Spleen (tissue), 7 donors: ENCODE measurements at regions not wholly inside any gene's neighbourhood (a gene's known extent, or its start where the extent isn't known, plus 50 kb on each side); places are given as distances from the start of the nearest gene placed in this dataset.

ENCODE experiments used
- POLR2AphosphoS5 ChIP-seq, 3 donors: sonication (generic); formaldehyde crosslinking; IDR thresholded peaks; one replicate each; pipeline ENCODE4 v1.5.1; 2017; ENCODE audit warnings: antibody characterized with exemption in 3 of 3
- TF ChIP-seq, protein P1 (sequence below), 11 experiments: fragments of 200-600 bp in 7 of 11; fragments of 450-650 bp in 4 of 11; sonication (generic) in 4 of 11; IDR thresholded peaks in 8 of 11; conservative IDR thresholded peaks in 3 of 11; 1 replicate in 7 of 11; 2 replicates in 4 of 11; pipeline versions ENCODE4 v1.4.0 to v1.8.0; 2016 to 2021; ENCODE audit warnings: antibody characterized with exemption in 11 of 11, inconsistent platforms in 4 of 11, mild to moderate bottlenecking in 1 of 11
- donor health status: DM: no; HTN: no; CAD: no; lungs with moderate emphysema.
- donor health status: DM: no; HTN: no; CAD: no.
- donor health status: DM: no; HTN: no; CAD: no.

DNA sequence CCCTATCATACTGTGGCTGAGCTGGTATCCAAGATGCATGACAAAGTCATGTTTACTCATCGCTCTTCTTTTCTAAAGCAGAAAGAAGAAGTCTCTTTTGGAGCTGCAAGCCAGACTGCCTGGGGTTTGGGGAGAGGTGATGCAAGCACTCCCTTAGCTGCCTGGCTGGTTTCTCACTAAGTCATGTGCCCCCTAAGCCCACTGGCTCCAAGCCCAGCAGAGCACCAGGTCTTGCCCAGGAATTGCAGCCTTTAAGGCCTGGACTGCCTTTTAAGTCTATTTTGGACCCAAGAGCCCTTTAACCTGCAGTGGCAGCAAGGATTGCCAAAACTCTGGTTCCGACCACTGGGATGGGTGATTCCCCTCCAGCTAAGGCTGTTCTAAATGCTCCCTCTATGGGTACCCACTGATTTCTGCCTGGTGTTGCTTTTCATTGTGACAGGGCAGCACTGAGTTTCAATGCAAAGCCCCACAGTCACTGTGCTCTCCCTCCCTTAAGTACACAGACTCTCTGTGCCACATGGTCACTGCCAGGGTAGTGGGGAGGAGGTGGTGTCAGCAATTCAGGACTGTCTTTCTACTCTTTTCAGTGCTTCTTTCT is 548.6 kb downstream of the TLL1 start:
- TF ChIP-seq, protein P1, sequence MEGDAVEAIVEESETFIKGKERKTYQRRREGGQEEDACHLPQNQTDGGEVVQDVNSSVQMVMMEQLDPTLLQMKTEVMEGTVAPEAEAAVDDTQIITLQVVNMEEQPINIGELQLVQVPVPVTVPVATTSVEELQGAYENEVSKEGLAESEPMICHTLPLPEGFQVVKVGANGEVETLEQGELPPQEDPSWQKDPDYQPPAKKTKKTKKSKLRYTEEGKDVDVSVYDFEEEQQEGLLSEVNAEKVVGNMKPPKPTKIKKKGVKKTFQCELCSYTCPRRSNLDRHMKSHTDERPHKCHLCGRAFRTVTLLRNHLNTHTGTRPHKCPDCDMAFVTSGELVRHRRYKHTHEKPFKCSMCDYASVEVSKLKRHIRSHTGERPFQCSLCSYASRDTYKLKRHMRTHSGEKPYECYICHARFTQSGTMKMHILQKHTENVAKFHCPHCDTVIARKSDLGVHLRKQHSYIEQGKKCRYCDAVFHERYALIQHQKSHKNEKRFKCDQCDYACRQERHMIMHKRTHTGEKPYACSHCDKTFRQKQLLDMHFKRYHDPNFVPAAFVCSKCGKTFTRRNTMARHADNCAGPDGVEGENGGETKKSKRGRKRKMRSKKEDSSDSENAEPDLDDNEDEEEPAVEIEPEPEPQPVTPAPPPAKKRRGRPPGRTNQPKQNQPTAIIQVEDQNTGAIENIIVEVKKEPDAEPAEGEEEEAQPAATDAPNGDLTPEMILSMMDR (IDR thresholded peaks at IDR 0.05 in 8 of 11, conservative IDR thresholded peaks at IDR 0.05 in 3 of 11), result no peak
- TF ChIP-seq POLR2AphosphoS5 (IDR thresholded peaks at IDR 0.05), result no peak
